ENCODE measurements at regions not wholly inside any gene's neighbourhood (a gene's known extent, or its start where the extent isn't known, plus 50 kb on each side); places are given as distances from the start of the nearest gene placed in this dataset.

DNA sequence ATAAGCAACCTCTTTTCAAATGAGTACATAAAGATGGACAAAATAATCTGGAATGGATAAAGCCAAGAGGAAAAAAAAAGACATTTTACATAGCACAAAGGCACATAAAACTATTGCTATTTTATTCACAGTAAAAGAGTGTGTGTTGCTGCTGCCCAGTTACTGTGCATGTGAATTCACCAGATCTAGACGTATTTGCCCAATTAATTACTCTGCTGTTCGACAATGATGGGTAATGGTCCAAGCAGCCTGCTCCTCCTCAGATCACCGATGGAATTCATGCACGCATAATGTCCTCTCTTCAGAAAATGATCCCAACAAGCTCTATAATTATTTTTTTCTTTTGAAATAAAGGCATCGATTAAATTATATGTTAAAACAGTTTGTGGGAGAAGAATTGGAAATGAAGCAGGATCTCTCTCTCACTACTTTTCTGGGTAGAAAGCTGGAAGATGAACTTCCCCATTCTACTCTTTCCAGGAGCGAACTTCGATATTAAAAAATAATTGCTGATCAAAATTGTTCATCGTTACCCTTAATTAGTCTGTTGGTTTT is 357.4 kb upstream of the CCNH start:
- no peak overlapping the region for H2AFZ ChIP-seq (ENCODE audit: low read length)
- no peak overlapping the region for H3K4me2 ChIP-seq (ENCODE audit: extremely low read depth, insufficient read depth, low read length)
- H3K27me3 ChIP-seq (ENCODE audit: control insufficient read depth, insufficient read depth, low read length), result no peaks in the 10 kb centered on the region
- no peaks in the 10 kb centered on the region for H3K4me1 ChIP-seq (ENCODE audit: control insufficient read depth, extremely low read depth, insufficient read depth, low read length)
- TF ChIP-seq, protein P1, sequence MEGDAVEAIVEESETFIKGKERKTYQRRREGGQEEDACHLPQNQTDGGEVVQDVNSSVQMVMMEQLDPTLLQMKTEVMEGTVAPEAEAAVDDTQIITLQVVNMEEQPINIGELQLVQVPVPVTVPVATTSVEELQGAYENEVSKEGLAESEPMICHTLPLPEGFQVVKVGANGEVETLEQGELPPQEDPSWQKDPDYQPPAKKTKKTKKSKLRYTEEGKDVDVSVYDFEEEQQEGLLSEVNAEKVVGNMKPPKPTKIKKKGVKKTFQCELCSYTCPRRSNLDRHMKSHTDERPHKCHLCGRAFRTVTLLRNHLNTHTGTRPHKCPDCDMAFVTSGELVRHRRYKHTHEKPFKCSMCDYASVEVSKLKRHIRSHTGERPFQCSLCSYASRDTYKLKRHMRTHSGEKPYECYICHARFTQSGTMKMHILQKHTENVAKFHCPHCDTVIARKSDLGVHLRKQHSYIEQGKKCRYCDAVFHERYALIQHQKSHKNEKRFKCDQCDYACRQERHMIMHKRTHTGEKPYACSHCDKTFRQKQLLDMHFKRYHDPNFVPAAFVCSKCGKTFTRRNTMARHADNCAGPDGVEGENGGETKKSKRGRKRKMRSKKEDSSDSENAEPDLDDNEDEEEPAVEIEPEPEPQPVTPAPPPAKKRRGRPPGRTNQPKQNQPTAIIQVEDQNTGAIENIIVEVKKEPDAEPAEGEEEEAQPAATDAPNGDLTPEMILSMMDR (conservative IDR thresholded peaks at IDR 0.05 in 1 of 2, IDR thresholded peaks at IDR 0.05 in 1 of 2; ENCODE audit: low read depth in 1 of 2, low read length in 2 of 2), result no peak
- no peak for TF ChIP-seq EZH2 (IDR thresholded peaks at IDR 0.05; ENCODE audit: low read length, missing control alignments)
- no peaks in the 10 kb centered on the region for H4K20me1 ChIP-seq (ENCODE audit: control insufficient read depth, extremely low read depth, insufficient read depth, low read length)
- H3K9ac ChIP-seq (ENCODE audit: insufficient read depth, low read length), result no peak overlapping the region
- DNase-seq (ENCODE audit: low read depth in 2 of 2), result no peak
- H3K9me3 ChIP-seq (ENCODE audit: control insufficient read depth, insufficient read depth, low read depth, low read length), result no peaks in the 10 kb centered on the region
- H3K36me3 ChIP-seq (ENCODE audit: control insufficient read depth, insufficient read depth, low read length), result no peaks in the 10 kb centered on the region
- H3K79me2 ChIP-seq (ENCODE audit: control insufficient read depth, insufficient read depth, low read length), result no peaks in the 10 kb centered on the region
- no peak overlapping the region for H3K4me3 ChIP-seq (replicated peaks in 1 of 4; ENCODE audit: control extremely low read depth in 1 of 4, insufficient read depth in 1 of 4, low read depth in 3 of 4, low read length in 4 of 4)
- H3K27ac ChIP-seq (ENCODE audit: insufficient read depth, low read length), result no peak overlapping the region

DNA sequence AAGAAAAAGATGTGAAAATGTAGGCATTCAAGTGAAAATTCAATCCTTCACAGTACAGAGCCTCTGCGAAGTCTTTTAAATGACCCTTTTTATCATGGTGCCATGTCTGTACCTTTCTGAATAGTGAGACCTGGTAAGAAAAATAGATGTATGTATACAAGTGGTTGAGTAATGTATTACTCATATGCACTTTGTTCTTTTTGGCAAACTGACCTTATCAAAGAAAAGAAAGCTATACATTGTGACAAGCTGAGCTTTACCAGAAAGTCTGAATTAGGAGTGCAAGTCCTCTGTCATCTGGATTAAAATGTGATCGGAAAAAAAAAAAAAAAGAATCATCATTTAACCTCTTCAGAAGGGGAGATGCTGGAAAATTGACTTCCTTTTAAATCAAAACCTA is 356.4 kb upstream of the CCNH start:
- DNase-seq (ENCODE audit: low read depth in 2 of 2), result peak in 1 of 2 donors; percentile 33
- Histone ChIP-seq H2AFZ (ENCODE audit: low read length) (no peak overlapping the region), H3K27me3 (ENCODE audit: control insufficient read depth, insufficient read depth, low read length) (no peaks in the 10 kb centered on the region), H3K4me1 (ENCODE audit: control insufficient read depth, extremely low read depth, insufficient read depth, low read length) (no peaks in the 10 kb centered on the region), H3K4me2 (ENCODE audit: extremely low read depth, insufficient read depth, low read length) (no peak overlapping the region), H3K4me3 (replicated peaks in 1 of 4; ENCODE audit: control extremely low read depth in 1 of 4, insufficient read depth in 1 of 4, low read depth in 3 of 4, low read length in 4 of 4) (no peak overlapping the region), H3K79me2 (ENCODE audit: control insufficient read depth, insufficient read depth, low read length) (no peaks in the 10 kb centered on the region), H3K36me3 (ENCODE audit: control insufficient read depth, insufficient read depth, low read length) (no peaks in the 10 kb centered on the region), H4K20me1 (ENCODE audit: control insufficient read depth, extremely low read depth, insufficient read depth, low read length) (no peaks in the 10 kb centered on the region), H3K9ac (ENCODE audit: insufficient read depth, low read length) (no peak overlapping the region), H3K9me3 (ENCODE audit: control insufficient read depth, insufficient read depth, low read depth, low read length) (no peaks in the 10 kb centered on the region), H3K27ac (ENCODE audit: insufficient read depth, low read length) (no peak overlapping the region)
- TF ChIP-seq, protein P1 (conservative IDR thresholded peaks at IDR 0.05 in 1 of 2, IDR thresholded peaks at IDR 0.05 in 1 of 2; ENCODE audit: low read depth in 1 of 2, low read length in 2 of 2), result no peak
- TF ChIP-seq EZH2 (IDR thresholded peaks at IDR 0.05; ENCODE audit: low read length, missing control alignments), result no peak

DNA sequence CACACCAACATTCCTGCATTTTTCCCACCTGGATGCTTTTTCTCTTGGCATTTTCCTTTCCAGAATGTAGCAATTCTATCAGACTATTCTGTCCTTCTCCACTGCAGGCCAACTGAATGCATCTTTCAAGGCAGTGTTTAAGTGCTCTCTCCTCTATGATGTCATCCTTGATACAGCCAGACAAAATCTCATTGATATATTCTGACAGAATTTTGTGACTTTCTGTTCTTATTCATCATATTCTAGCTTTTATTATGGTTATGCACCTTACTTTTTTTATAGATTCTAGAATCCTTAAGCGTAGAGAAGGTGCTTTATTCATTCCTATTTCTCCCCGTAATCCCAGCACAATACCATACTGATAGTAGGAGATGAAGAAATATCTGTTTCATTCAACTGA is 355.5 kb upstream of the CCNH start:
- Histone ChIP-seq H3K79me2 (ENCODE audit: control insufficient read depth, insufficient read depth, low read length) (no peaks in the 10 kb centered on the region), H2AFZ (ENCODE audit: low read length) (no peak overlapping the region), H3K4me1 (ENCODE audit: control insufficient read depth, extremely low read depth, insufficient read depth, low read length) (no peaks in the 10 kb centered on the region), H3K27ac (ENCODE audit: insufficient read depth, low read length) (no peak overlapping the region), H4K20me1 (ENCODE audit: control insufficient read depth, extremely low read depth, insufficient read depth, low read length) (no peaks in the 10 kb centered on the region), H3K9ac (ENCODE audit: insufficient read depth, low read length) (no peak overlapping the region), H3K9me3 (ENCODE audit: control insufficient read depth, insufficient read depth, low read depth, low read length) (no peaks in the 10 kb centered on the region), H3K36me3 (ENCODE audit: control insufficient read depth, insufficient read depth, low read length) (no peaks in the 10 kb centered on the region), H3K4me3 (replicated peaks in 1 of 4; ENCODE audit: control extremely low read depth in 1 of 4, insufficient read depth in 1 of 4, low read depth in 3 of 4, low read length in 4 of 4) (no peak overlapping the region), H3K27me3 (ENCODE audit: control insufficient read depth, insufficient read depth, low read length) (no peaks in the 10 kb centered on the region), H3K4me2 (ENCODE audit: extremely low read depth, insufficient read depth, low read length) (no peak overlapping the region)
- DNase-seq (ENCODE audit: low read depth in 2 of 2), result no peak
- no peak for TF ChIP-seq EZH2 (IDR thresholded peaks at IDR 0.05; ENCODE audit: low read length, missing control alignments)
- TF ChIP-seq, protein P1 (conservative IDR thresholded peaks at IDR 0.05 in 1 of 2, IDR thresholded peaks at IDR 0.05 in 1 of 2; ENCODE audit: low read depth in 1 of 2, low read length in 2 of 2), result no peak
